Testis (tissue), 2 donors: ENCODE measurements at regions not wholly inside any gene's neighbourhood (a gene's known extent, or its start where the extent isn't known, plus 50 kb on each side); places are given as distances from the start of the nearest gene placed in this dataset.
"Not testable (repeated sequence)": the region's sequence is repeated elsewhere in the genome, so short reads cannot be mapped to it uniquely, and the experiment has no call there.

Source experiments
- DNase-seq: peaks from one replicate; pipeline ENCODE4 v3.0.0-alpha.2; 2019
- H3K27ac ChIP-seq, 2 donors: fragments of 200-600 bp; sonication (generic); one replicate each; pipeline ENCODE4 v1.5.1; 2019
- H3K27me3 ChIP-seq: fragments of 200-600 bp; sonication (generic); one replicate; pipeline ENCODE4 v1.5.1; 2019
- H3K36me3 ChIP-seq: fragments of 200-600 bp; sonication (generic); one replicate; pipeline ENCODE4 v1.5.1; 2017; ENCODE audit warnings: low read depth; ENCODE audit errors: missing control alignments
- H3K4me1 ChIP-seq: fragments of 200-600 bp; sonication (generic); one replicate; pipeline ENCODE4 v1.5.1; 2019
- H3K4me3 ChIP-seq, 2 donors: fragments of 200-600 bp; sonication (generic); one replicate each; pipeline ENCODE4 v1.5.1; 2017 to 2019
- H3K9me3 ChIP-seq: fragments of 200-600 bp; sonication (generic); one replicate; pipeline ENCODE4 v1.5.1; 2017
- CTCF ChIP-seq, 3 experiments: fragments of 450-650 bp in 2 of 3; fragments of 200-600 bp in 1 of 3; sonication (generic) in 1 of 3; IDR thresholded peaks; one replicate each; pipeline ENCODE4 v1.5.1; 2016 to 2019; ENCODE audit warnings: antibody characterized with exemption in 3 of 3, mild to moderate bottlenecking in 2 of 3, moderate library complexity in 1 of 3
- POLR2A ChIP-seq: fragments of 450-650 bp; IDR thresholded peaks from one replicate; pipeline ENCODE4 v1.6.1; 2017; ENCODE audit warnings: antibody characterized with exemption, mild to moderate bottlenecking, moderate library complexity
- WGBS, 2 donors: methylation state at CpG; one replicate each; pipeline ENCODE4 v1.1.5; 2018; 5-methylcytosine and 5-hydroxymethylcytosine counted together
- intact Hi-C: fragments of 100-400 bp; cut with DNase I; formaldehyde crosslinking; loops from one replicate; pipeline ENCODE4 v1.15.1; 2023; ENCODE audit warnings: low total_unique reads

GRCh38 chr1:67610450-67610849, 74.6 kb upstream of the GADD45A start:
- 91 to 96% methylated on average over 3 to 5 of the region's 5 CpGs for WGBS, 2 donors
- no peaks in the 10 kb centered on the region for H3K27me3 ChIP-seq
- no peaks in the 10 kb centered on the region for H3K9me3 ChIP-seq
- no peak overlapping the region for H3K27ac ChIP-seq
- intact Hi-C loops: no loop called here
- DNase-seq: no peak
- TF ChIP-seq CTCF (IDR thresholded peaks at IDR 0.05) (no peak), POLR2A (no peak)
- peaks cover 11% of the 10 kb centered on the region for H3K4me1 ChIP-seq
- H3K4me3 ChIP-seq: no peak overlapping the region
- H3K36me3 ChIP-seq: no peaks in the 10 kb centered on the region

GRCh38 chr1:67611846-67612245, 73.2 kb upstream of the GADD45A start:
- 67 to 79% methylated on average over 3 of the region's 3 CpGs for WGBS, 2 donors
- intact Hi-C loops: no loop called here
- Histone ChIP-seq H3K36me3 (no peaks in the 10 kb centered on the region), H3K4me1 (peaks cover 9% of the 10 kb centered on the region), H3K27ac (no peak overlapping the region), H3K27me3 (no peaks in the 10 kb centered on the region), H3K9me3 (no peaks in the 10 kb centered on the region), H3K4me3 (no peak overlapping the region)
- TF ChIP-seq CTCF (IDR thresholded peaks at IDR 0.05): no peak
- TF ChIP-seq POLR2A: no peak
- DNase-seq: no peak

GRCh38 chr1:67612788-67613241, 72.2 kb upstream of the GADD45A start:
- Histone ChIP-seq H3K27ac (peak overlapping the region; percentile 26 to 64), H3K4me3 (no peak overlapping the region), H3K9me3 (no peaks in the 10 kb centered on the region), H3K36me3 (no peaks in the 10 kb centered on the region), H3K27me3 (no peaks in the 10 kb centered on the region), H3K4me1 (peaks cover 9% of the 10 kb centered on the region)
- peak; percentile 62 for DNase-seq
- intact Hi-C loops: no loop called here
- WGBS, 2 donors: 36 to 45% methylated on average over 2 to 4 of the region's 4 CpGs
- TF ChIP-seq CTCF (IDR thresholded peaks at IDR 0.05) (no peak), POLR2A (no peak)

- H3K27me3 ChIP-seq, H3K9me3 ChIP-seq, H3K4me1 ChIP-seq, H3K4me3 ChIP-seq, DNase-seq, intact Hi-C loops, H3K36me3 ChIP-seq: not testable (repeated sequence)
- WGBS, 2 donors: 90 to 93% methylated on average over 8 of the region's 8 CpGs
- peak overlapping the region; percentile 26 to 64 for H3K27ac ChIP-seq
These were observed 71.5 kb upstream of the GADD45A start for GRCh38 chr1:67613479-67613878.

GRCh38 chr1:67614511-67614934, 70.5 kb upstream of the GADD45A start:
- intact Hi-C loops: no loop called here
- peaks cover 9% of the 10 kb centered on the region for H3K4me1 ChIP-seq
- 68 to 84% methylated on average over 3 of the region's 3 CpGs for WGBS, 2 donors
- no peak overlapping the region for H3K4me3 ChIP-seq
- TF ChIP-seq CTCF (IDR thresholded peaks at IDR 0.05) (no peak), POLR2A (no peak)
- no peak overlapping the region for H3K27ac ChIP-seq
- no peaks in the 10 kb centered on the region for H3K9me3 ChIP-seq
- H3K27me3 ChIP-seq: no peaks in the 10 kb centered on the region
- no peak for DNase-seq
- no peaks in the 10 kb centered on the region for H3K36me3 ChIP-seq
